Activated CD4-positive, alpha-beta T cell treated with anti-CD3 and anti-CD28 coated beads, Interleukin-2, amount 50 U/mL, for 16 hours (primary cell): ENCODE measurements at regions not wholly inside any gene's neighbourhood (a gene's known extent, or its start where the extent isn't known, plus 50 kb on each side); places are given as distances from the start of the nearest gene placed in this dataset.
"Not testable (repeated sequence)": the region's sequence is repeated elsewhere in the genome, so short reads cannot be mapped to it uniquely, and the experiment has no call there.

ENCODE experiments used
- DNase-seq: peaks from one replicate; pipeline ENCODE4 v3.0.0-alpha.2; 2020

- peak; percentile 56 for DNase-seq
These were observed 68.4 kb downstream of the ANXA1 start for GRCh38 chr9:73219985-73220626.

- DNase-seq = no peak
These were observed 71.9 kb downstream of the ANXA1 start for GRCh38 chr9:73223594-73223993.

GRCh38 chr9:73229543-73229942 lies 77.9 kb downstream of the ANXA1 start:
- DNase-seq = peak; percentile 20

GRCh38 chr9:73230251-73230650 lies 78.6 kb downstream of the ANXA1 start:
- DNase-seq = no peak

GRCh38 chr9:73231203-73231602 lies 79.5 kb downstream of the ANXA1 start:
- DNase-seq = peak; percentile 30

GRCh38 chr9:73233359-73234007 lies 81.8 kb downstream of the ANXA1 start:
- no peak for DNase-seq

DNA sequence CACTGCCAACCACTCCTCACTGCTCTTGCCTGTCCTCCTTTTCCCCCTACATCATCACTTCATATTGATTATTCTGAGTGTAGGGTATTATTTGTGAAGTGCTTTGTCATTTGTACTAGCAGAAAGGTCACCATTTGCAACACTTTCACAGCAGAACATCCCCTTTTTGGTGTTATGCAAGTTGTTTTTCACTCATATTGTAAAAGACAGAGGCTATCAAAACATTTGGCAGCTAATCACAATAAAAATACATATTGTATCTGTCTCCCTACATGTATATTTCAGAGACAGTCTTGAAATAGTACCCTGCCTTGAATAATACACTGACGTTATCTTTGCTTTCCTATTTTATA lies 82.3 kb downstream of the ANXA1 start:
- DNase-seq = no peak

DNA sequence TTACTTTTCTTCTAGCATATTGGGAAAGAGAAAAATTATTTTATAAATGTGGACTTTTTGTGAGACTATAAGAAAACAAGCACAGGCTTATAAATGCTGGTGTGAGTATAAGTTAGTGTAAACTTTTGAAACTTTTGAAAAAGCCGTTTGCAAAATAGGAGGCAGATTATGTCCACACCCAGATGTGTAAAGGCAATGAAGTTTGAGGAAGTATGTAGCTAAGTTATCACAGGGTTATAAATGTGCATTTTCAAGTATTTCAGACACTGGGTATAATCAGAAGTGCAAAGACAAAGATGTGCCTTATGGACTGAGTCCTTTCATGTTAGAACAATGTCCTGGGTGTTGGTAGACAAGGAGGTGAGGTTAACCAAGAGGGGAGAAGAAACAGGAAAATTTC lies 85.5 kb downstream of the ANXA1 start:
- no peak for DNase-seq

GRCh38 chr9:73239570-73240265 lies 88.1 kb downstream of the ANXA1 start:
- no peak for DNase-seq

GRCh38 chr9:73243078-73243477 lies 91.4 kb downstream of the ANXA1 start:
- no peak for DNase-seq

GRCh38 chr9:73259086-73259696 lies 107.5 kb downstream of the ANXA1 start:
- no peak for DNase-seq

- DNase-seq = no peak
These were observed 108.8 kb downstream of the ANXA1 start for GRCh38 chr9:73260506-73260905.

GRCh38 chr9:73264631-73265030 lies 113.0 kb downstream of the ANXA1 start:
- DNase-seq = no peak

GRCh38 chr9:73265876-73266275 lies 114.2 kb downstream of the ANXA1 start:
- no peak for DNase-seq

GRCh38 chr9:73269430-73270101 lies 117.9 kb downstream of the ANXA1 start:
- no peak for DNase-seq

- no peak for DNase-seq
These were observed 119.5 kb downstream of the ANXA1 start for GRCh38 chr9:73270967-73271721.

DNA sequence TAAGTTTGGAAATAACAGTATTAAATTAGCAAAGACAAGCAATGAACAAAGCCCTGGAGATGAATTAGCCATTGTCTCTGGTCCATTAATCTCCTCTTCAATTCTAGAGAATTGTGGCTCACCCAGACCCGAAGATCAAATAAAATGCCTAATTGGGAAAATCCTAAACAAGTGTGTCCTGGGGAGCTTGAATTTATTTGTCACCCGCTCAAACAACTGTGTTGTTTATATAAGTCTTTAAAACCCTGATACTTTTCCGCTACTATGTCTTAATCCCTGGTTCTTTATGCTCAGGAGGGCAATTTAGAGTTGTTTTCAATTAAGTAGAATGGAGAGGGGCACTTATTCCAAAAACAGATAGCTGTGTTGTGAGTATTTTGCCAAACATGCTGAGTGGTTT lies 128.4 kb downstream of the ANXA1 start:
- DNase-seq = no peak

DNA sequence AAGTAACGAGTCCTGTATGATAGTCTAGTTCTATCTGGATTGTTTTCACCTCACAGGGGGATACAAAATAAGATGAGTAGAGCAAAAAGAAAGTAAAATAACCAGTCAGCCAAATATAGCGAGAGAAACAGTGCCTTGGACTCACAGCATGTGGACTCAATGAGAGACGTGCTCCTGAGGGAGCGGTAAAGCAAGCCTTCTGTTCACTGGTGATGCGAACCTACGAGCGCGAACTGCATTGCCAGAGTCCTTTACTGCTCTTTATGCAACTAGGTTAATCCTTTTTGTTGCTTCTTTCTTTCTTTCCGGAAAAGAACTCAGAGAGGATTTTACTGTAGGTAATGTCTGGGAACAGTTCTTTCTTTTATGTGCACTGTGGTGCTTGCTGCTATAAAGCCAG lies 132.7 kb downstream of the ANXA1 start:
- no peak for DNase-seq

DNA sequence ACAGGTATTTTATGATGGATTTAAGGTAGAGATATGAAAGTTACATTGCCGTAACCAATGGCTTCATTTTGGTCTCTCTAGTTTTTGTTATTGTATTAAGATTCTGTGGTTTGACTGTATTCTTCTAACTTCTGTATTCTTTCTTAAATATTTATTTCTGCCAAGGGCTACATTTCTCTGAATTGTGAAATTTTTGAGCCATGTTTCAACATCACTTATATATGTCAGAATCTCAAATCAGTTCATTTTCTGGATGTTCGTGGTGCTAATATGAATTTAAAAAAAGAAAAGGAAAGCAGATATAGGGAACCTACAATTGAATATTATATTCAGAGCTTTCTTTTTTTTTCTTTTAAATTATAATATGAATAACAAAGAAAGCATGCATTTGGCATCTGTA lies 142.7 kb downstream of the ANXA1 start:
- DNase-seq = no peak

DNA sequence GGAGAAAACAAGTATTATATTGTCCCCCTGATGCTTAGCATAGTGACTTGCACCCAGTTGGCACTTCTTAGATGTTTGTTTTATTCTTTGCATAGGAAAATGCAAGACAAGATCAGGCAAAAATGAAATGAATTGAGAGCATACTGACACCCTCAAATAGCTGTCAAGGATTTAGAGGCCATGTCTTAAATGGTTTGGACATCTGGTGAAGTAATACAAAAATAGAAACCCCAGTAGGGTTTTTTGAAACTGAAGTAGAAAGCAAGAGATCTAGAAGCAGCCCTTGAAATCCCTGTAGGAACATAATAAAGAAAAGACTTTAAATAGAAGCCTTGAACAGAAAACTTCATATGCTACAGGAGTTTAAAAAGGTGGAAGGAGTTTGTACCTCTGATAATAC lies 174.3 kb downstream of the ANXA1 start:
- no peak for DNase-seq

DNA sequence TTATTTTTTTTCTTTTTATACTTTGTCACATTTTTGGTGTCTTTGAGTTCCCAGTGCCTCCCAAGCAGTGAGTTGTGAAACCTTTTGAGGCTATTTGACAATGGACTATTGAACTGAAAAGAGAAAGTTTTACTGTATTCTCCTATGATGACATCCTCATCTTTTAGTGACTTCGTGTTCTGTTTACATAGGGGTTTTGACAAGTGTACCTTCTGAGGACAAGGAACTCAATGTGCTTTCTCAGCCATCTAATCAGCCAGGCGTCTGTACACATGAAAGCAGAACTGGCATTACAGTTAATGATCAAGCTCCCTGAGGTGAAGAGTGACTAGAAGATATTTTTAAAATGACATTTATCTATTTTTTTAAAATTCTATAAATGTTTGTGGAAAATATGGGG lies 175.5 kb downstream of the ANXA1 start:
- no peak for DNase-seq

GRCh38 chr9:73337182-73337581 lies 185.5 kb downstream of the ANXA1 start:
- DNase-seq = not testable (repeated sequence)

DNA sequence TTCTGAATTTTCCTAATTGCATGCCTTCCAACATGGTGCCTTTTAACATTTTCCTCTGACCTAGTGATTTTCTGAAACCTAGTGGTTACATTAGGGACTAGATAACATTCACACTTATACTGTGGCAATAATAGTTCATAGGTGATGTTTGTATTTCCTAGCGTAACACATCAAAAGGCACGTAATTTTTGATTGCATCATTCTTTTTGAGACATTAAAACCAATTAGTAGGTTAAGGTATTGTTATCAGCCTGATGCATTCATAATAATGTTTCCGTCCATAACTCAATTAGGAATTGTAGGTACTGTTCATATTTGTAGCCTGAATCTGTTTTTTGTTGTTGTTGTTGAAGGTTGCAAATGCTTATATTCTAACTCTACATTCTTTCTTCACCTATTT lies 192.4 kb downstream of the ANXA1 start:
- DNase-seq = no peak
